ENCODE measurements at regions not wholly inside any gene's neighbourhood (a gene's known extent, or its start where the extent isn't known, plus 50 kb on each side); places are given as distances from the start of the nearest gene placed in this dataset.

- no peaks in the 10 kb centered on the region for H3K79me2 ChIP-seq (ENCODE audit: insufficient read depth, low read length)
- no CpG with 5 or more reads among the region's 4 CpGs for WGBS (ENCODE audit: extremely low coverage, insufficient read length, low lambda C conversion rate)
- H2BK15ac ChIP-seq (ENCODE audit: low read depth, low read length) = no peak overlapping the region
- H3K18ac ChIP-seq (ENCODE audit: insufficient read length, low read depth, low read length) = no peak overlapping the region
- no peak overlapping the region for H3K56ac ChIP-seq (ENCODE audit: insufficient read length, low read depth, low read length)
- no peak overlapping the region for H3K27ac ChIP-seq (ENCODE audit: insufficient read length, low read depth, low read length)
- no peak for DNase-seq
- no peak overlapping the region for H3K23ac ChIP-seq (ENCODE audit: insufficient read length, low read depth, low read length)
- H3K27me3 Mint-ChIP-seq (ENCODE audit: low read depth) = no peaks in the 10 kb centered on the region
- no peak overlapping the region for H2BK5ac ChIP-seq (ENCODE audit: insufficient read length, low read length)
- peaks cover 12 to 24% (median 18%) of the 10 kb centered on the region in 3 experiments for H3K36me3 Mint-ChIP-seq (ENCODE audit: insufficient read depth in 1 of 3, low read depth in 3 of 3)
- H2BK20ac ChIP-seq (ENCODE audit: low read depth, low read length, poor library complexity, severe bottlenecking) = no peak overlapping the region
- peaks cover 21 to 22% of the 10 kb centered on the region in 2 experiments for H3K9me3 Mint-ChIP-seq
- H3K4ac ChIP-seq (ENCODE audit: low read depth, low read length) = no peak overlapping the region
- no peak overlapping the region for H3K9ac ChIP-seq (ENCODE audit: extremely low read depth, insufficient read length, low read length)
- H3T11ph ChIP-seq (ENCODE audit: low read length) = no peak overlapping the region
- no peak overlapping the region for H3K4me2 ChIP-seq (ENCODE audit: insufficient read depth, insufficient read length, low read length)
- no peak overlapping the region for H4K5ac ChIP-seq (ENCODE audit: insufficient read length, low read depth, low read length)
- no peak for TF ChIP-seq CTCF (conservative IDR thresholded peaks at IDR 0.05)
- H3K79me1 ChIP-seq (ENCODE audit: insufficient read depth, low read depth, low read length, poor library complexity, severe bottlenecking) = no peaks in the 10 kb centered on the region
- H3K23me2 ChIP-seq (ENCODE audit: insufficient read length, low read depth, low read length, poor library complexity, severe bottlenecking) = no peaks in the 10 kb centered on the region
- no peaks in the 10 kb centered on the region for H4K20me1 ChIP-seq (ENCODE audit: control insufficient read depth, insufficient read depth, insufficient read length)
- no peaks in the 10 kb centered on the region for H3K27me3 ChIP-seq (ENCODE audit: insufficient read depth, low read length)
- no peak overlapping the region for H4K8ac ChIP-seq (replicated peaks; ENCODE audit: insufficient read length, low read depth, low read length)
- H3K27ac Mint-ChIP-seq = 0 out of 7 replicates have a peak overlapping the region, but pooled peaks of 1 of the 3 experiments have one; percentile 39
- no peak overlapping the region for H3K4me3 Mint-ChIP-seq
- no peak overlapping the region for H2AFZ ChIP-seq (ENCODE audit: low read length)
- H3K4me1 ChIP-seq (ENCODE audit: insufficient read depth, low read length) = peaks cover 4% of the 10 kb centered on the region; the same call in 1 of the 2 replicates
- no peak overlapping the region for H3K14ac ChIP-seq (ENCODE audit: insufficient read depth, low read length)
- no peak overlapping the region for H4K91ac ChIP-seq (ENCODE audit: insufficient read length, low read depth, low read length)
- no peak overlapping the region for H2BK120ac ChIP-seq (ENCODE audit: low read depth, low read length, poor library complexity, severe bottlenecking)
- H3K4me1 Mint-ChIP-seq = peaks cover 21 to 24% of the 10 kb centered on the region in 2 experiments
- peaks cover 5% of the 10 kb centered on the region for H3K9me3 ChIP-seq (ENCODE audit: control insufficient read depth, low read depth, low read length)
- H2AK5ac ChIP-seq (ENCODE audit: insufficient read length, low read length) = no peak overlapping the region
- no peak overlapping the region for H2BK12ac ChIP-seq (ENCODE audit: insufficient read length, low read depth, low read length)
Observed at GRCh38 chr6:16885411-16886160, 124.3 kb upstream of the ATXN1 start.
